D721Med (cell line): ENCODE measurements at regions not wholly inside any gene's neighbourhood (a gene's known extent, or its start where the extent isn't known, plus 50 kb on each side); places are given as distances from the start of the nearest gene placed in this dataset.
"Not testable (repeated sequence)": the region's sequence is repeated elsewhere in the genome, so short reads cannot be mapped to it uniquely, and the experiment has no call there.

Experiments
- DNase-seq: peaks from one replicate; pipeline ENCODE4 v3.0.0; 2011; ENCODE audit warnings: low spot score; ENCODE audit not compliant: insufficient read length
- FAIRE-seq: peaks from 2 replicates; lab custom pipeline; 2011; peaks lifted over from hg19 to GRCh38; lab: Jason Lieb, UNC
- CTCF ChIP-seq: IDR thresholded peaks from 2 replicates; pipeline ENCODE4 v1.5.1; 2012; ENCODE audit warnings: mild to moderate bottlenecking, control low read depth; ENCODE audit not compliant: insufficient read depth; ENCODE audit errors: missing control alignments

GRCh38 chr9:64370344-64370743 is 914.7 kb downstream of the FOXD4L5 start:
- not testable (repeated sequence) for DNase-seq, FAIRE-seq

- FAIRE-seq, DNase-seq: not testable (repeated sequence)
Measured at GRCh38 chr9:64369644-64370043, 915.4 kb downstream of the FOXD4L5 start.

- not testable (repeated sequence) for DNase-seq, FAIRE-seq
- TF ChIP-seq CTCF: peak; percentile 41
Measured at GRCh38 chr9:64369114-64369513, 915.9 kb downstream of the FOXD4L5 start.

- not testable (repeated sequence) for DNase-seq, FAIRE-seq
Measured at GRCh38 chr9:64368644-64368942, 916.4 kb downstream of the FOXD4L5 start.

- not testable (repeated sequence) for FAIRE-seq, DNase-seq
Measured at GRCh38 chr9:64367826-64368643, 917.0 kb downstream of the FOXD4L5 start.
